Neural crest cell (in vitro differentiated cells): ENCODE measurements at regions not wholly inside any gene's neighbourhood (a gene's known extent, or its start where the extent isn't known, plus 50 kb on each side); places are given as distances from the start of the nearest gene placed in this dataset.

ENCODE experiments used
- DNase-seq: peaks from one replicate; pipeline ENCODE4 v3.0.0; 2021; ENCODE audit warnings: low read depth, mixed read lengths, low spot score
- H3K27ac Mint-ChIP-seq: one replicate; pipeline ENCODE4 v1.8.0; 2021; ENCODE audit warnings: mild to moderate bottlenecking, mixed read lengths; ENCODE audit not compliant: unreplicated experiment
- H3K27me3 Mint-ChIP-seq: 2 replicates; pipeline ENCODE4 v1.8.0; 2021; ENCODE audit warnings: low read depth, mild to moderate bottlenecking, mixed read lengths
- H3K36me3 Mint-ChIP-seq: 2 replicates; pipeline ENCODE4 v1.8.0; 2021; ENCODE audit warnings: low read depth, mild to moderate bottlenecking, mixed read lengths
- H3K4me1 Mint-ChIP-seq: 2 replicates; pipeline ENCODE4 v1.8.0; 2021; ENCODE audit warnings: mixed read lengths
- H3K4me3 Mint-ChIP-seq: one replicate; pipeline ENCODE4 v1.8.0; 2021; ENCODE audit warnings: mild to moderate bottlenecking, mixed read lengths
- H3K9me3 Mint-ChIP-seq: 2 replicates; pipeline ENCODE4 v1.8.0; 2021; ENCODE audit warnings: mixed read lengths
- TF ChIP-seq, protein P1 (sequence below): fragments of 200-600 bp; sonication (generic); conservative IDR thresholded peaks from 2 replicates; pipeline ENCODE4 v1.5.0; 2021; ENCODE audit warnings: antibody characterized with exemption, mild to moderate bottlenecking

DNA sequence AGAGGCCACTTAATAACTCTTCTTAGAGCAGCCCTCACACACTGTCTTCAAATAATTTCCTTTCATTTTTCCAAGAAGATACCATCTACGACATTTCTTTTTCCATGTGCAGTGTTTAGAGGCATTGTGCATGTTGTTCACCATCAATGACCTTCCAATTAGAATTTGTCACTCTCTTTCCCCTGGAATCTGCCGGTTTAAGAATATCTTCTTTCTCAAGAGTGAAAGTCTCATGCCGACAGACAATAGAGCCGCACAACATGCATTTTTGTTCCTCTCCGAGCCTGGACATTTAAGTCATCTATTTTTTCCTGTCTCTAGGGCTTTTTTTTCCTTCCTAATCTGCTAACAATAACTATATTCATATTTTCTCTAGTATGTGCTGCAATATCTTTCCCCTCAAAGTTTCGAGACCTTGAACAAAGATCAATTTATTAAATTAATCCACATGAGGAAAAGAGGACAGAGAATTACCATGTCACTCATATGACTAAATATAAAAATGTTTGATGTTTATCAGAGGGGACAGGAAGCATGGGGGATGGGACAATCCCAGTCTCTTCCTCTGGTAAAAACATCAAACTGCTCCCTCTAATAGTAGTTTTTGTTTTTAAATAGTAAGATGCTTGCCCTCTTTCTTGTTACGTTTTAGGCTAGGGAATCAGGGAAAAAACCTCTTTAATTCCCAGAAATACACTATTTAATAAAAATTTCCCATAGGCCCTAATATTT is 893.4 kb downstream of the C6orf118 start:
- TF ChIP-seq, protein P1, sequence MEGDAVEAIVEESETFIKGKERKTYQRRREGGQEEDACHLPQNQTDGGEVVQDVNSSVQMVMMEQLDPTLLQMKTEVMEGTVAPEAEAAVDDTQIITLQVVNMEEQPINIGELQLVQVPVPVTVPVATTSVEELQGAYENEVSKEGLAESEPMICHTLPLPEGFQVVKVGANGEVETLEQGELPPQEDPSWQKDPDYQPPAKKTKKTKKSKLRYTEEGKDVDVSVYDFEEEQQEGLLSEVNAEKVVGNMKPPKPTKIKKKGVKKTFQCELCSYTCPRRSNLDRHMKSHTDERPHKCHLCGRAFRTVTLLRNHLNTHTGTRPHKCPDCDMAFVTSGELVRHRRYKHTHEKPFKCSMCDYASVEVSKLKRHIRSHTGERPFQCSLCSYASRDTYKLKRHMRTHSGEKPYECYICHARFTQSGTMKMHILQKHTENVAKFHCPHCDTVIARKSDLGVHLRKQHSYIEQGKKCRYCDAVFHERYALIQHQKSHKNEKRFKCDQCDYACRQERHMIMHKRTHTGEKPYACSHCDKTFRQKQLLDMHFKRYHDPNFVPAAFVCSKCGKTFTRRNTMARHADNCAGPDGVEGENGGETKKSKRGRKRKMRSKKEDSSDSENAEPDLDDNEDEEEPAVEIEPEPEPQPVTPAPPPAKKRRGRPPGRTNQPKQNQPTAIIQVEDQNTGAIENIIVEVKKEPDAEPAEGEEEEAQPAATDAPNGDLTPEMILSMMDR: no peak
- Mint-ChIP-seq H3K27ac (peak overlapping the region; percentile 90), H3K4me3 (peak overlapping the region; percentile 44), H3K4me1 (peaks cover 54% of the 10 kb centered on the region), H3K9me3 (peaks cover 11% of the 10 kb centered on the region), H3K27me3 (no peaks in the 10 kb centered on the region), H3K36me3 (peaks cover 5% of the 10 kb centered on the region)
- no peak for DNase-seq

DNA sequence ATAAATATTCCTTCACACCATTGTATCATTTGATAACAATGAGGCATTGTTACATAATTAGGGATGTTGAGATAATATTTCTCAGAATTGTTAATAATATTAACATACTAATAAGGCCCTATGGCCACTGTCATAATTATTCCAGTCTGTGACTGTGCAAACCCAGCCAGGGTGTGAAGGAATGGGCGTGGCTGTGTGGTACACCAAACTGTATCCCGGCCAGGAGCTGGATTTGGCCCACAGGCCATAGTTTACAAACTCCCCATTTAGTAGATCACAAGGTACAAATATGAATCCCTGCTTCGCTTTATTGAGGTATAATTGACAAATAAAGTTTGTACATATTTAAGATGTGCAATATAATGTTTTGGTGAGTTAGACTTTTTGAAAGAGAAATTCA is 894.7 kb downstream of the C6orf118 start:
- DNase-seq: no peak
- Mint-ChIP-seq H3K27ac (no peak overlapping the region), H3K4me3 (no peak overlapping the region), H3K4me1 (peaks cover 57% of the 10 kb centered on the region), H3K9me3 (peaks cover 8% of the 10 kb centered on the region), H3K27me3 (no peaks in the 10 kb centered on the region), H3K36me3 (peaks cover 3% of the 10 kb centered on the region)
- TF ChIP-seq, protein P1: no peak

GRCh38 chr6:164412566-164412965 is 896.8 kb downstream of the C6orf118 start:
- H3K27me3 Mint-ChIP-seq: no peaks in the 10 kb centered on the region
- peaks cover 55% of the 10 kb centered on the region for H3K4me1 Mint-ChIP-seq
- peaks cover 8% of the 10 kb centered on the region for H3K9me3 Mint-ChIP-seq
- TF ChIP-seq, protein P1: no peak
- H3K27ac Mint-ChIP-seq: no peak overlapping the region
- H3K4me3 Mint-ChIP-seq: no peak overlapping the region
- peaks cover 3% of the 10 kb centered on the region for H3K36me3 Mint-ChIP-seq
- DNase-seq: no peak

DNA sequence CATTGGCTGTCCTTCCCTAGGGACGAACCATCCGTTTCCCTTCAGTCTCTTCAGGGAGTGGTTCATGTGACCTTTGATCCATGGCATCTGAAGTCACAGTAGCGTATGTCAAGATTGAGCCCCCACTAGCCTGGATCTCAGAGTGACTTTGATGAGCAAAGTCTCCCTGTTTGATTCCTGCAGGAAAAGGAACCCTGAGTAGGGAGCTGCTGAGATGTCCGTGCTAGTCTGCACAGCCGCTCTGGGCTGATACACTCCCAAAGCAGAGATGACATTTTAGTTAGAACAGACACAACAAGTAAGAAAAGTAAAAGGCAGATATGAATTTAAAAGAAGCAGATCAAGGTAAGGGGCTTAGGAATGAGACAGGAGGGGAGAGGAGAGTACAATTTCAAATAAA is 899.4 kb downstream of the C6orf118 start:
- Mint-ChIP-seq H3K4me3 (no peak overlapping the region), H3K36me3 (peaks cover 6% of the 10 kb centered on the region), H3K27me3 (no peaks in the 10 kb centered on the region), H3K27ac (peak overlapping the region; percentile 4), H3K9me3 (peaks cover 12% of the 10 kb centered on the region), H3K4me1 (peaks cover 38% of the 10 kb centered on the region)
- TF ChIP-seq, protein P1: no peak
- DNase-seq: no peak

DNA sequence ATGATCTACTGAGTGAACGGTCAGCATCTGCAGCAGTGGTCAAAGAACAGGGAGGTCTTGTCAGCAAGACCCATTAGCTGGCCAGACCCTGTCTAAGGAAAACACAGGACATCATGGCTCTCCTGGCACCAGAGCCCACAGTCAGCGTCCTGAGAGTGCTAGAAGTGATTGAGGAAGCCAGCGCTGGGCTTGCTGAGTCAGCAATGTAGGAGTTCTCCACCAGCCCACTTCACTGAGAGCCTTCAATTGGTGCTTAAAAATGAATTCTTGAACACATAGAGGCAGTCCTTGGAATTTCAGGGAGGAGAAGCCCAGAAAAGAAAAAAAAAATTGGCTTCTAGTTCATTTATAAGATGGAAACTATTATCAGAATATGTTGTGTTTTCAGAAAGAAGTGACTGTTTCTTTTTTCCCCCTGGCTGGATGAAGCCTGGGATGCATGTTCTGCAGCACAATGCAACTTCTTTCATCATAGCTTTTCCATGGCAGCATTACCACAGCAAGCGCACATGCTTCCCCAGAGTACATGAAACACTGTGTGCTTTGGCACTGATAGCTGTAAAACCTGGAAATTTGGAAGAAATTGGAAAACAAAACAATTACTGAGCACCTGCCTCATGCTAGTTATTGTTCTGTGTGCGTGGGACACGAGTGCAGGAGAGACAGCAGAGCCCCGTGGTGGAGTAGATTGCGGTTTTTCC is 899.9 kb downstream of the C6orf118 start:
- TF ChIP-seq, protein P1: no peak
- H3K4me1 Mint-ChIP-seq: peaks cover 39% of the 10 kb centered on the region
- H3K27me3 Mint-ChIP-seq: no peaks in the 10 kb centered on the region
- DNase-seq: no peak
- peak overlapping the region; percentile 52 for H3K27ac Mint-ChIP-seq
- no peak overlapping the region for H3K4me3 Mint-ChIP-seq
- H3K9me3 Mint-ChIP-seq: peaks cover 15% of the 10 kb centered on the region
- H3K36me3 Mint-ChIP-seq: peaks cover 9% of the 10 kb centered on the region
